Upper lobe of right lung (tissue), 1 donor: ENCODE measurements at regions not wholly inside any gene's neighbourhood (a gene's known extent, or its start where the extent isn't known, plus 50 kb on each side); places are given as distances from the start of the nearest gene placed in this dataset.

Source experiments
- ATAC-seq: fragments of 200-7000 bp; cut with Tn5 transposase; one replicate; pipeline ENCODE4 v1.9.1; 2020; ENCODE audit warnings: mild to moderate bottlenecking, moderate library complexity
- DNase-seq: peaks from one replicate; pipeline ENCODE4 v3.0.0-alpha.2; 2020
- H3K27ac ChIP-seq: fragments of 200-600 bp; one replicate; pipeline ENCODE4 v1.8.0; 2022
- H3K27me3 ChIP-seq: fragments of 200-600 bp; one replicate; pipeline ENCODE4 v1.8.0; 2022; ENCODE audit warnings: mild to moderate bottlenecking
- H3K36me3 ChIP-seq: fragments of 200-600 bp; one replicate; pipeline ENCODE4 v1.8.0; 2022
- H3K4me1 ChIP-seq: fragments of 200-600 bp; one replicate; pipeline ENCODE4 v1.8.0; 2022
- H3K4me3 ChIP-seq: fragments of 200-600 bp; one replicate; pipeline ENCODE4 v1.8.0; 2022; ENCODE audit warnings: mild to moderate bottlenecking
- H3K9me3 ChIP-seq: fragments of 200-600 bp; one replicate; pipeline ENCODE4 v1.8.0; 2022
- CTCF ChIP-seq: fragments of 200-600 bp; IDR thresholded peaks from one replicate; pipeline ENCODE4 v1.8.0; 2022; ENCODE audit warnings: antibody characterized with exemption
- intact Hi-C: fragments of 100-400 bp; cut with DNase I; formaldehyde crosslinking; loops from one replicate; pipeline ENCODE4 v1.11.0; 2022
- donor health status: DM: no; HTN: yes; CAD: no; lungs with severe emphysema.

GRCh38 chr2:63663013-63663864, 74.5 kb downstream of the MDH1 start:
- TF ChIP-seq CTCF: no peak
- Histone ChIP-seq H3K27me3 (no peaks in the 10 kb centered on the region), H3K4me1 (no peaks in the 10 kb centered on the region), H3K4me3 (no peak overlapping the region), H3K9me3 (no peaks in the 10 kb centered on the region), H3K27ac (no peak overlapping the region), H3K36me3 (no peaks in the 10 kb centered on the region)
- no peak for DNase-seq
- no peak for ATAC-seq
- intact Hi-C loops: no loop called here

- no peak for TF ChIP-seq CTCF
- DNase-seq (no peak), ATAC-seq (no peak)
- intact Hi-C loops: no loop called here
- Histone ChIP-seq H3K36me3 (no peaks in the 10 kb centered on the region), H3K27me3 (no peaks in the 10 kb centered on the region), H3K4me1 (no peaks in the 10 kb centered on the region), H3K27ac (no peak overlapping the region), H3K9me3 (no peaks in the 10 kb centered on the region), H3K4me3 (no peak overlapping the region)
These were observed 76.3 kb downstream of the MDH1 start for GRCh38 chr2:63665091-63665490.

GRCh38 chr2:63665846-63666475, 77.2 kb downstream of the MDH1 start:
- Histone ChIP-seq H3K4me3 (no peak overlapping the region), H3K27me3 (no peaks in the 10 kb centered on the region), H3K9me3 (no peaks in the 10 kb centered on the region), H3K4me1 (no peaks in the 10 kb centered on the region), H3K36me3 (no peaks in the 10 kb centered on the region), H3K27ac (no peak overlapping the region)
- no peak for DNase-seq
- intact Hi-C loops: no loop called here
- no peak for TF ChIP-seq CTCF
- ATAC-seq: no peak

- DNase-seq: no peak
- no peak for ATAC-seq
- no peaks in the 10 kb centered on the region for H3K9me3 ChIP-seq
- H3K36me3 ChIP-seq: no peaks in the 10 kb centered on the region
- no peaks in the 10 kb centered on the region for H3K4me1 ChIP-seq
- no peaks in the 10 kb centered on the region for H3K27me3 ChIP-seq
- TF ChIP-seq CTCF: no peak
- intact Hi-C loops: no loop called here
- H3K4me3 ChIP-seq: no peak overlapping the region
- no peak overlapping the region for H3K27ac ChIP-seq
These were observed 78.5 kb downstream of the MDH1 start for GRCh38 chr2:63667132-63667700.

DNA sequence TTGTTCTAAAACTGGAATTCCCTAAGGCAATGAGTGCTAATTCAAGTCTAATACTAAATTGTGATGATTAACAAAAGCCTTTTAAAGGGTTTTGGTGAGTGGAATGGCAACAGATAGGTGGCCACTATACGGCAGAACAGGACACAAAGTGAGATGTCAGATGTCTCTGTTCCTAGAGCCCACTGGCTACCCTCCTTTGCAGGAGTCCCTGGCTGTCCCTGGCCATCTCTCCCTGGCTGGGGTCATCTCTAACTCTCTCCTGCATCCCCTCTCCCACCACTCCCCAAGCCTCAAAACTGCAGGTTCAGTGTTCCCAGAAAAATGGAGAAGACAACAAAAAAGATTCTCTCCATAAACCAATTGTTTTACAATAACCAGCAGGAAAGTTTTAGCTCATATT, 79.2 kb downstream of the MDH1 start:
- Histone ChIP-seq H3K36me3 (no peaks in the 10 kb centered on the region), H3K9me3 (no peaks in the 10 kb centered on the region), H3K4me3 (no peak overlapping the region), H3K4me1 (no peaks in the 10 kb centered on the region), H3K27ac (no peak overlapping the region), H3K27me3 (no peaks in the 10 kb centered on the region)
- ATAC-seq (no peak), DNase-seq (no peak)
- no peak for TF ChIP-seq CTCF
- intact Hi-C loops: no loop called here
